GM18858 (cell line): ENCODE measurements at regions not wholly inside any gene's neighbourhood (a gene's known extent, or its start where the extent isn't known, plus 50 kb on each side); places are given as distances from the start of the nearest gene placed in this dataset.

ENCODE experiments used
- ATAC-seq: cut with Tn5 transposase; IDR thresholded peaks from one replicate; pipeline ENCODE4 v1.9.1; 2021; ENCODE audit not compliant: unreplicated experiment

- no peak for ATAC-seq
These were observed 508.9 kb upstream of the TCF4 start for GRCh38 chr18:56096861-56097260.

- ATAC-seq = no peak
These were observed 501.7 kb upstream of the TCF4 start for GRCh38 chr18:56089612-56090258.

- no peak for ATAC-seq
These were observed 498.8 kb upstream of the TCF4 start for GRCh38 chr18:56086786-56087185.

- ATAC-seq = no peak
These were observed 498.2 kb upstream of the TCF4 start for GRCh38 chr18:56086176-56086575.

- ATAC-seq = no peak
These were observed 497.6 kb upstream of the TCF4 start for GRCh38 chr18:56085551-56085950.

GRCh38 chr18:56083523-56084287 is 495.7 kb upstream of the TCF4 start:
- no peak for ATAC-seq

GRCh38 chr18:56083097-56083521 is 495.1 kb upstream of the TCF4 start:
- no peak for ATAC-seq

GRCh38 chr18:56076723-56077122 is 488.7 kb upstream of the TCF4 start:
- ATAC-seq = no peak

- no peak for ATAC-seq
These were observed 480.7 kb upstream of the TCF4 start for GRCh38 chr18:56068701-56069100.

- no peak for ATAC-seq
These were observed 480.1 kb upstream of the TCF4 start for GRCh38 chr18:56067969-56068671.

- no peak for ATAC-seq
These were observed 479.4 kb upstream of the TCF4 start for GRCh38 chr18:56067214-56067894.

GRCh38 chr18:56066524-56067213 is 478.7 kb upstream of the TCF4 start:
- no peak for ATAC-seq

GRCh38 chr18:56065086-56065485 is 477.1 kb upstream of the TCF4 start:
- no peak for ATAC-seq

GRCh38 chr18:56062931-56063330 is 474.9 kb upstream of the TCF4 start:
- ATAC-seq = no peak

- ATAC-seq = no peak
These were observed 473.1 kb upstream of the TCF4 start for GRCh38 chr18:56060967-56061541.

GRCh38 chr18:56052202-56052601 is 464.2 kb upstream of the TCF4 start:
- ATAC-seq = no peak

GRCh38 chr18:56044239-56044638 is 456.2 kb upstream of the TCF4 start:
- ATAC-seq = no peak

- ATAC-seq = no peak
These were observed 455.7 kb upstream of the TCF4 start for GRCh38 chr18:56043641-56044061.

GRCh38 chr18:56042915-56043536 is 455.0 kb upstream of the TCF4 start:
- ATAC-seq = no peak
